ENCODE measurements at regions not wholly inside any gene's neighbourhood (a gene's known extent, or its start where the extent isn't known, plus 50 kb on each side); places are given as distances from the start of the nearest gene placed in this dataset.
A peak's percentile ranks its signal among the peaks of the same experiment; 100 is the strongest.

DNA sequence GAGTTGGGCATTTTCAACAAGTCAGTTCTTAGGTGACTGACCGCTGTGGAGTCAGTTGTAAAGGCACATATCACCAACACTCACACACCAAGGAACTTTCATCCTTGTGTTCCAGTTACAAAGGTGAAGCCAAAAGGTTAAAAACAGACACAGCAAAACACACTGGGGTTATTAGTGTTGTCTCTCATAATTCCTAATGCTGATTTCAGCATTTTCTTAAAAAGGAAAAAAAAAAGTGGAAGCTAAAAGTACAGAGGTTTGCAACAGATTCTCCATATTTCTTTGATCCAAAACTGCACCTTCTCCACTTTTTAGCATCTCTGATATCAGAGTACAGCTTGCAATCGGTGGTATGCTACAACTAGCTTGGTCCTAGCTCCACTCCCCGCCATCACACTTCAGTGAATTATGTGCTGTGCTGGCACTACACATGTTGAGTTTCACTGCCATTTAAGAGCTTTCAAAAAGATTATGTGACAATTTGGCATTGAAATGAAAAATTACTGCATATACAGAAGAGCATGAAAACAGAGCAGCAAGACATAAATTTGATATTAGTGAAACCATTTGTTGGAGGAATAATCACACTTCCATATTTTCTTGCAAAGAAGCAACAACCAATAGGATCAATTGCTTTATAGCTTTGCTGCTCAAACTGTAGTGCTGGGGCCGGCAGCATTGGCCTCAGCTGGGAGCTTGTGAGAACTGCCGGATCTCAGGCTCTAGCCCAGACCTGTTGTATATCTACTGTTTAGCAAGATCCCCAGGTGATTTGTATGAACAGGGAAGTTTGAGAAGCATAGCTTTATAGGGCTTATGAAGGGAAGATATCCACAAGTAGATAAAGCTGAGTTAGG is 62.3 kb upstream of the DAPL1 start:
- peak in 1 of 2 donors; percentile 44 for DNase-seq (ENCODE audit: extremely low spot score in 2 of 2)
- no peak overlapping the region for H3K27ac ChIP-seq
- no peaks in the 10 kb centered on the region for H3K36me3 ChIP-seq
- H3K27me3 ChIP-seq: no peaks in the 10 kb centered on the region
- TF ChIP-seq POLR2A (IDR thresholded peaks at IDR 0.05) (no peak), POLR2AphosphoS5 (IDR thresholded peaks at IDR 0.05; ENCODE audit: insufficient read depth in 1 of 2, low read depth in 1 of 2) (no peak)
- TF ChIP-seq, protein P1, sequence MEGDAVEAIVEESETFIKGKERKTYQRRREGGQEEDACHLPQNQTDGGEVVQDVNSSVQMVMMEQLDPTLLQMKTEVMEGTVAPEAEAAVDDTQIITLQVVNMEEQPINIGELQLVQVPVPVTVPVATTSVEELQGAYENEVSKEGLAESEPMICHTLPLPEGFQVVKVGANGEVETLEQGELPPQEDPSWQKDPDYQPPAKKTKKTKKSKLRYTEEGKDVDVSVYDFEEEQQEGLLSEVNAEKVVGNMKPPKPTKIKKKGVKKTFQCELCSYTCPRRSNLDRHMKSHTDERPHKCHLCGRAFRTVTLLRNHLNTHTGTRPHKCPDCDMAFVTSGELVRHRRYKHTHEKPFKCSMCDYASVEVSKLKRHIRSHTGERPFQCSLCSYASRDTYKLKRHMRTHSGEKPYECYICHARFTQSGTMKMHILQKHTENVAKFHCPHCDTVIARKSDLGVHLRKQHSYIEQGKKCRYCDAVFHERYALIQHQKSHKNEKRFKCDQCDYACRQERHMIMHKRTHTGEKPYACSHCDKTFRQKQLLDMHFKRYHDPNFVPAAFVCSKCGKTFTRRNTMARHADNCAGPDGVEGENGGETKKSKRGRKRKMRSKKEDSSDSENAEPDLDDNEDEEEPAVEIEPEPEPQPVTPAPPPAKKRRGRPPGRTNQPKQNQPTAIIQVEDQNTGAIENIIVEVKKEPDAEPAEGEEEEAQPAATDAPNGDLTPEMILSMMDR (IDR thresholded peaks at IDR 0.05): no peak
- no peaks in the 10 kb centered on the region for H3K9me3 ChIP-seq
- intact Hi-C loops (cut with DNase I): no loop called here
- H3K4me1 ChIP-seq: peaks cover 11% of the 10 kb centered on the region
- no peak overlapping the region for H3K4me3 ChIP-seq

DNA sequence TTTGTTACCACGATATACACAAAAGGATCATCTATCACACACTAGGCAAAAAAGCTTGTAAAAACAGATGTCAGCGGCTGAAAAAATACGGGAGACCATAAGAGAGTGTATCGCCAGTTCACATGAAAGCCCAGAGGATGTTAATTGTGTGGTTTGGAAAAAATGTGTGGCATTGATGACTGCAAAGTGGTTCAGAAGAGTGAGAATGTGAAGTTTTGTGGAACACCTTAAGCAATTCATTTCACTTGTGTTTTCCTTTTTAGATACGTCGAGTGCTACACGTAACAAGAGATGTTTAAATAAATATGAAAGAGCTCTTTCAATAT is 61.7 kb upstream of the DAPL1 start:
- Histone ChIP-seq H3K4me1 (peaks cover 10% of the 10 kb centered on the region), H3K36me3 (no peaks in the 10 kb centered on the region), H3K27me3 (no peaks in the 10 kb centered on the region), H3K9me3 (no peaks in the 10 kb centered on the region), H3K4me3 (no peak overlapping the region), H3K27ac (no peak overlapping the region)
- intact Hi-C loops (cut with DNase I): no loop called here
- TF ChIP-seq, protein P1 (IDR thresholded peaks at IDR 0.05): no peak
- TF ChIP-seq POLR2AphosphoS5 (IDR thresholded peaks at IDR 0.05; ENCODE audit: insufficient read depth in 1 of 2, low read depth in 1 of 2) (no peak), POLR2A (IDR thresholded peaks at IDR 0.05) (no peak)
- DNase-seq (ENCODE audit: extremely low spot score in 2 of 2): peak in 1 of 2 donors; percentile 5

DNA sequence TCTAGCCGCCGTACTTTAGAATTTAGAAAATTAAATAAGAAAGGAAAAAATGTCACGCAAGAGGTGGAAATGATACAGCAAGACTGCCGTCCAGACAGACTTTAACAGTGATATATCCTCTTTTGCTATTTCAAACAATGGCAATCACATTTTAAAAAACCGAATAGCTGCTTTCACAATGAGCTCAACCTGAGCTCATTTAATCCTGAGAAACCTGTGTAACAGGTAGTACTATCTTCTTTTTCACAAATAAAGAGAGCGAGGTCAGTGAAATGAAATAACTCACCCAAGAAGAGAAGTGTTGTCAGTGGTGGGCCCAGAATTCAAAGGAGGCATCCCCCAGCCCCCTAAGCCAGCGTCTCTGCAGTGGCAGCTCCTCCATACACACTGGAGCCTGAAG is 60.7 kb upstream of the DAPL1 start:
- H3K36me3 ChIP-seq: no peaks in the 10 kb centered on the region
- DNase-seq (ENCODE audit: extremely low spot score in 2 of 2): no peak
- H3K4me1 ChIP-seq: peaks cover 10% of the 10 kb centered on the region
- H3K4me3 ChIP-seq: no peak overlapping the region
- TF ChIP-seq POLR2A (IDR thresholded peaks at IDR 0.05) (no peak), POLR2AphosphoS5 (IDR thresholded peaks at IDR 0.05; ENCODE audit: insufficient read depth in 1 of 2, low read depth in 1 of 2) (no peak)
- TF ChIP-seq, protein P1 (IDR thresholded peaks at IDR 0.05): no peak
- no peaks in the 10 kb centered on the region for H3K9me3 ChIP-seq
- H3K27me3 ChIP-seq: no peaks in the 10 kb centered on the region
- H3K27ac ChIP-seq: no peak overlapping the region
- intact Hi-C loops (cut with DNase I): no loop called here

DNA sequence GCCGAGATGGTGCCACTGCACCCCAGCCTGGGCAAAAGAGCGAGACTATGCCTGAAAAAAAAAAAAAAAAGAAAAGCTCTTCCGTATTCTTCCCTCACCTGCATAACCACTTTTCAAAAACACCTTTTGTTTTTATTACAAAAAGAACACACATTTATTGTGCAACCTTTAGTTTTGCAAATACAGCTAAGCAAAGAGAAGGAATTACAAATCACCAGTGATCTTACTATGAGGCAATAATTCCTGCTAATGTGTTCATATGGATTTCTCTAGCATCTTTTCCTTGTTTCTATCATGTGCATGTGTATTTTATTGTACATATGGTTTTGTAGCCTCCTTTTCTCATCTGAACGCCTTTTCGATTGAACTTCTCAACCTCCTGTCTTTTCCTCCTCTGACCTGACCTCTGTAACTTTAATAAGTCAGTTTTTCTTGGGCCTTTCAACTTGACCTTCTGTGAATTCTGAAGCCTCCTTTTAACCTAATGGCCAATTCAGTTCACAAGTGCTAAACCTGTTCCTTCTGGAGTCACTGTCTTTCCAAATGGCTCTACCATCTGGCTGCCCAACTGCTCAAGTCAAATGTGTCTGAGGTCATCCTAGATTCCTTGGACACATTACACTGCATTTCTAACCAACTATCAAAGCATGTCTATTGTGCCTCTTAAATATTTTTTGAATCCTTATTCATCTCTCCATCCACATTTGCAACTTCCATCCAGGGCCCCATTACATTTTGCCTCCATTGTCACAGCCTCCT is 59.1 kb upstream of the DAPL1 start:
- peak in 1 of 2 donors; percentile 73 for TF ChIP-seq POLR2AphosphoS5 (IDR thresholded peaks at IDR 0.05; ENCODE audit: insufficient read depth in 1 of 2, low read depth in 1 of 2)
- TF ChIP-seq, protein P1 (IDR thresholded peaks at IDR 0.05): no peak
- Histone ChIP-seq H3K27me3 (no peaks in the 10 kb centered on the region), H3K4me1 (peaks cover 10% of the 10 kb centered on the region), H3K9me3 (no peaks in the 10 kb centered on the region), H3K36me3 (no peaks in the 10 kb centered on the region), H3K27ac (no peak overlapping the region), H3K4me3 (no peak overlapping the region)
- DNase-seq (ENCODE audit: extremely low spot score in 2 of 2): no peak
- intact Hi-C loops (cut with DNase I): no loop called here

DNA sequence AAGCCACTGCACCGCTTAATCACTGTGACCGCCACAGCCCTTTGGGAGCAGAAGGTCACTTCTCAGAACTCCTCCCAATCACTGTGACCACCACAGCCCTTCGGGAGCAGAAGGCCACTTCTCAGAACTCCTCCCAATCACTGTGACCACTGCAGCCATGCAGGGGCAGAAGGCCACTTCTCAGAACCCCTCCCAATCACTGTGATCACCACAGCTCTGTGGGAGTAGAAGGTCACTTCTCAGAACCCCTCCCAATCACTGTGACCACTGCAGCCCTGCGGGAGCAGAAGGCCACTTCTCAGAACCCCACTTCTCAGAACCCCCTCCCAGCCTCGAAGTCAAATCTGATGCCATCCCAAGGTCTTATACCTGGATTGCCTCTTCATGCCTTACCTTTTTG is 56.8 kb upstream of the DAPL1 start:
- no peak for TF ChIP-seq POLR2A (IDR thresholded peaks at IDR 0.05)
- no peak for TF ChIP-seq POLR2AphosphoS5 (IDR thresholded peaks at IDR 0.05; ENCODE audit: insufficient read depth in 1 of 2, low read depth in 1 of 2)
- TF ChIP-seq, protein P1 (IDR thresholded peaks at IDR 0.05): no peak
- Histone ChIP-seq H3K36me3 (no peaks in the 10 kb centered on the region), H3K4me1 (peaks cover 6% of the 10 kb centered on the region), H3K9me3 (no peaks in the 10 kb centered on the region), H3K27ac (no peak overlapping the region), H3K27me3 (no peaks in the 10 kb centered on the region), H3K4me3 (no peak overlapping the region)
- intact Hi-C loops (cut with DNase I): no loop called here
- no peak for DNase-seq (ENCODE audit: extremely low spot score in 2 of 2)
